NCI-H2171 treated with DMSO at 0.1 percent for 48 hours (cell line): ENCODE measurements at regions not wholly inside any gene's neighbourhood (a gene's known extent, or its start where the extent isn't known, plus 50 kb on each side); places are given as distances from the start of the nearest gene placed in this dataset.

ENCODE experiments used
- DNase-seq: peaks from one replicate; lab custom pipeline; 2025; lab: John Stamatoyannopoulos, UW

- DNase-seq = no peak
Observed at GRCh38 chr16:65509172-65509571, 387.3 kb upstream of the CDH11 start.

- no peak for DNase-seq
Observed at GRCh38 chr16:65500919-65501318, 379.1 kb upstream of the CDH11 start.

- DNase-seq = no peak
Observed at GRCh38 chr16:65500007-65500406, 378.1 kb upstream of the CDH11 start.

GRCh38 chr16:65499566-65499965 lies 377.7 kb upstream of the CDH11 start:
- DNase-seq = no peak

- no peak for DNase-seq
Observed at GRCh38 chr16:65497571-65497970, 375.7 kb upstream of the CDH11 start.

- no peak for DNase-seq
Observed at GRCh38 chr16:65495106-65495505, 373.2 kb upstream of the CDH11 start.

- DNase-seq = no peak
Observed at GRCh38 chr16:65494609-65495008, 372.7 kb upstream of the CDH11 start.

GRCh38 chr16:65494080-65494479 lies 372.2 kb upstream of the CDH11 start:
- no peak for DNase-seq

GRCh38 chr16:65490286-65490685 lies 368.4 kb upstream of the CDH11 start:
- DNase-seq = no peak

- no peak for DNase-seq
Observed at GRCh38 chr16:65489531-65490023, 367.7 kb upstream of the CDH11 start.

GRCh38 chr16:65487231-65487630 lies 365.4 kb upstream of the CDH11 start:
- no peak for DNase-seq

- DNase-seq = no peak
Observed at GRCh38 chr16:65481956-65482355, 360.1 kb upstream of the CDH11 start.

- peak; percentile 24 for DNase-seq
Observed at GRCh38 chr16:65480281-65481091, 358.6 kb upstream of the CDH11 start.

GRCh38 chr16:65476448-65476955 lies 354.6 kb upstream of the CDH11 start:
- DNase-seq = no peak

GRCh38 chr16:65473699-65474098 lies 351.8 kb upstream of the CDH11 start:
- DNase-seq = no peak

GRCh38 chr16:65469116-65469515 lies 347.3 kb upstream of the CDH11 start:
- DNase-seq = no peak

GRCh38 chr16:65468133-65468532 lies 346.3 kb upstream of the CDH11 start:
- no peak for DNase-seq

- no peak for DNase-seq
Observed at GRCh38 chr16:65463652-65464260, 341.9 kb upstream of the CDH11 start.

GRCh38 chr16:65457084-65457483 lies 335.2 kb upstream of the CDH11 start:
- DNase-seq = no peak

GRCh38 chr16:65455761-65456160 lies 333.9 kb upstream of the CDH11 start:
- no peak for DNase-seq

- DNase-seq = no peak
Observed at GRCh38 chr16:65453646-65454045, 331.8 kb upstream of the CDH11 start.

- DNase-seq = no peak
Observed at GRCh38 chr16:65449526-65449925, 327.7 kb upstream of the CDH11 start.

GRCh38 chr16:65446427-65446826 lies 324.6 kb upstream of the CDH11 start:
- no peak for DNase-seq
